ENCODE measurements at regions not wholly inside any gene's neighbourhood (a gene's known extent, or its start where the extent isn't known, plus 50 kb on each side); places are given as distances from the start of the nearest gene placed in this dataset.
"Not testable (repeated sequence)": the region's sequence is repeated elsewhere in the genome, so short reads cannot be mapped to it uniquely, and the experiment has no call there.

GRCh38 chr6:167232356-167232755, 58.8 kb upstream of the UNC93A start:
- peak overlapping the region; percentile 58 for H3K9ac ChIP-seq (ENCODE audit: low read length)
- H3K4me3 ChIP-seq (ENCODE audit: low read depth, low read length), result peak overlapping the region; percentile 70; the same call in 1 of the 2 replicates
- no peaks in the 10 kb centered on the region for H3K27me3 ChIP-seq (ENCODE audit: control insufficient read depth, insufficient read depth, low read length)
- no peaks in the 10 kb centered on the region for H3K9me3 ChIP-seq (ENCODE audit: control insufficient read depth, insufficient read depth, low read depth, low read length)
- peaks cover 55% of the 10 kb centered on the region for H3K4me1 ChIP-seq (ENCODE audit: control insufficient read depth, insufficient read depth, low read length)
- H3K36me3 ChIP-seq (ENCODE audit: control insufficient read depth, insufficient read depth, low read length), result peaks cover 63% of the 10 kb centered on the region
- H3K27ac ChIP-seq (ENCODE audit: low read depth, low read length), result peak overlapping the region; percentile 24; the same call in 1 of the 2 replicates

DNA sequence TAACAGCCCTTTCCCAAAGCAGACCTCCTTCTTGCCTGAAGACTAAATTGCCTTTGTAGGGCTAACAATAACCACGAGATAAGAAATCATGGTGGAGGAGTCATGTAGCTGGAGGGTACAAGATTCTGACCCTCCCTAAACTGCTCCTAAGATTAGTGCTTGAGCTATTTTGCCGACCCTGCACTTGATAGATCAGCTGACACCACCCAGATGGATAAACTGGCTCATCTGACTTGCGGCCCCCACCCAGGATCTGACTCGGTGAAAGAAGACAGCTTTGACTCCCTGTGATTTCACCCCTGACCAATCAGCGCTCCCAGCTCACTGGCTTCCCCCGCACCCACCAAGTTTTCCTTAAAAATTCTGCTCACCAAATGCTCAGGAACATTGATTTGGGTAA, 57.6 kb upstream of the UNC93A start:
- H3K9me3 ChIP-seq (ENCODE audit: control insufficient read depth, insufficient read depth, low read depth, low read length), result no peaks in the 10 kb centered on the region
- peaks cover 62% of the 10 kb centered on the region for H3K4me1 ChIP-seq (ENCODE audit: control insufficient read depth, insufficient read depth, low read length)
- H3K4me3 ChIP-seq (ENCODE audit: low read depth, low read length), result peak overlapping the region; percentile 70; the same call in 1 of the 2 replicates
- no peak overlapping the region; the same call in 1 of the 2 replicates for H3K27ac ChIP-seq (ENCODE audit: low read depth, low read length)
- peak overlapping the region; percentile 58 for H3K9ac ChIP-seq (ENCODE audit: low read length)
- H3K27me3 ChIP-seq (ENCODE audit: control insufficient read depth, insufficient read depth, low read length), result no peaks in the 10 kb centered on the region
- H3K36me3 ChIP-seq (ENCODE audit: control insufficient read depth, insufficient read depth, low read length), result peaks cover 74% of the 10 kb centered on the region

DNA sequence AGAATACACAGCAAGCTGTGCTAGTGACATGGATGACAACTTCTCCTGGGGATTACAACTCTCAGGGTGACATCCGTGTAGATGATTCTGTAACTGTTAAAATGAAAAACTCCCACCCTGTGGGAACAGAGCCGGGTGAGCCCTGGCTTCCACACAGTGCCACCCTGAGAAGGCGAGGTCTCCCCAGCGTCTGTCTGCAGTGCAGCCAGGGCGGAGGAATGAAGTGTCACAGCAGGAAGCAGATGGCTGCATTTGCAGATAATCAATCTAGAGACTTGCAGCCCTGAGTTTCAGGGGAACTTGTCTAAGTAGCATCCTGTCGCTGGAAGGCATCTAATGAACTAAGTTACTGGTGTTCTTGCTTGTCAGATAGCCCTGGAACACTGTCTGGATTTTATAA, 56.5 kb upstream of the UNC93A start:
- H3K27me3 ChIP-seq (ENCODE audit: control insufficient read depth, insufficient read depth, low read length); H3K9me3 ChIP-seq (ENCODE audit: control insufficient read depth, insufficient read depth, low read depth, low read length): not testable (repeated sequence)
- peak overlapping the region; percentile 59; the same call in 1 of the 2 replicates for H3K27ac ChIP-seq (ENCODE audit: low read depth, low read length)
- peaks cover 76% of the 10 kb centered on the region for H3K36me3 ChIP-seq (ENCODE audit: control insufficient read depth, insufficient read depth, low read length)
- H3K4me1 ChIP-seq (ENCODE audit: control insufficient read depth, insufficient read depth, low read length), result peaks cover 71% of the 10 kb centered on the region
- peak overlapping the region; percentile 8 for H3K9ac ChIP-seq (ENCODE audit: low read length)
- peak overlapping the region; percentile 2; the same call in 1 of the 2 replicates for H3K4me3 ChIP-seq (ENCODE audit: low read depth, low read length)

DNA sequence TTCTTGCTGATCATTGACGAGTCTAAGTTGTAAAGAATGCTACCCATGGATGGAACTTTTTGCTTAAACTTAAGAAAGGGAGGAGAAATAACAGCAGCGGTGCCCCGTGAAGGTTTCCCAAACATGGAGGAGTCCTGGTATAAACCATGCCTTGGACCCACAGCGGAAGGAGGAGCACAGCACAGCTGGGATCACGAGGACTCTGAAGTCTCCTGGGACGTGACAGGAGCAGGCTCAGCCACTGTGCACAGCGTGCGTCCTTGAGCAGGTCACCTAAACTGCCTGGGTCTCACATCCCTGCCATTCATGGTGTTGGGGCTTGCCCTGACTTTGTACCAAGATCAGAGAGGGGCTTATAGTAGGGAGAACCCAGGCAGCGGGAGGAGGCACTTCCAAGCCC, 56.1 kb upstream of the UNC93A start:
- H3K9me3 ChIP-seq (ENCODE audit: control insufficient read depth, insufficient read depth, low read depth, low read length), result no peaks in the 10 kb centered on the region
- peak overlapping the region; percentile 2; the same call in 1 of the 2 replicates for H3K4me3 ChIP-seq (ENCODE audit: low read depth, low read length)
- H3K27me3 ChIP-seq (ENCODE audit: control insufficient read depth, insufficient read depth, low read length), result no peaks in the 10 kb centered on the region
- H3K9ac ChIP-seq (ENCODE audit: low read length), result peak overlapping the region; percentile 8
- peaks cover 72% of the 10 kb centered on the region for H3K36me3 ChIP-seq (ENCODE audit: control insufficient read depth, insufficient read depth, low read length)
- peak overlapping the region; percentile 59; the same call in 1 of the 2 replicates for H3K27ac ChIP-seq (ENCODE audit: low read depth, low read length)
- peaks cover 71% of the 10 kb centered on the region for H3K4me1 ChIP-seq (ENCODE audit: control insufficient read depth, insufficient read depth, low read length)

DNA sequence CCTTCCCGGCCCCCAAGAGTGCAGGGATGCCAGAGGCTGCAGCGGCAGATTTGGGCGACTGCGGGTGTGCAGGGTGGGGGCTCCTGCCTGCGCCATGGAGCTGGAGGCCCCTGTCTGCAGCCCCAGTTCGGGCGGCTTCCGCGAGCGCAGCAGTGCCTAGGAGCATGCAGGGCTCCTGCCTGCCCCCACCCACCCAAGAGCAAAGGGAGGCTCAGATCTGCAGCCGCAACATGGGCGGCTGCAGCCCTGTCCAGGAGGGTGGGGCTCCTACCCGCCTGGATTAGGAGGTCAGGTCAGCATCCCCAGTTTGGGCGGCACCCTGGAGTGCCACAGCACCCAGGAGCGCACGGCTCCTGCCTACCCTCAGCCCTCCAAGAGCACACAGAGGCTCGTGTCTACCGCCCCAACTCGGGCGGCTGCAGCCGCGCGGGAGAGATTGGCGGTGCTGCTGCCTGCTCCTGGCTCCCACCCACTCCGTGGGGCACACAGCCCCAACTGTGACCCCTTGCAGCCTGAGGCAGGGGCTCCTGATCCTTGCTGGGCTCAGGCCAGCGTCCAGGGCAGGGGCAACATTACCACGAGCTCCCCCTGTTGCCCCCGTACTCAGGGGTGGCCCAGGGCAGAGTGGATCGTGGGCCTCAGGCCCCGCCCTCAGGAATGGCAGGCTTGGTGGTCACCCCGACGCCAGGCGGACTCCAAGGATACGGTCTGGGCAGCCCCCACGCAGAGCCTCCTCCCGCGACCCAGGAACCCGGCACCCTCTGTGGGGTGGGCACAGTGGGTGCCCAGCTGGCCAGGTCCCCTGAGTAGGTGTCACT, 55.5 kb upstream of the UNC93A start:
- peaks cover 69% of the 10 kb centered on the region for H3K36me3 ChIP-seq (ENCODE audit: control insufficient read depth, insufficient read depth, low read length)
- no peak overlapping the region for H3K4me3 ChIP-seq (ENCODE audit: low read depth, low read length)
- H3K4me1 ChIP-seq (ENCODE audit: control insufficient read depth, insufficient read depth, low read length), result peaks cover 71% of the 10 kb centered on the region
- H3K9ac ChIP-seq (ENCODE audit: low read length), result peak overlapping the region; percentile 45
- no peaks in the 10 kb centered on the region for H3K27me3 ChIP-seq (ENCODE audit: control insufficient read depth, insufficient read depth, low read length)
- no peaks in the 10 kb centered on the region for H3K9me3 ChIP-seq (ENCODE audit: control insufficient read depth, insufficient read depth, low read depth, low read length)
- H3K27ac ChIP-seq (ENCODE audit: low read depth, low read length), result peak overlapping the region; percentile 59

- H3K27ac ChIP-seq (ENCODE audit: low read depth, low read length), result peak overlapping the region; percentile 59; the same call in 1 of the 2 replicates
- H3K4me3 ChIP-seq (ENCODE audit: low read depth, low read length), result no peak overlapping the region
- H3K36me3 ChIP-seq (ENCODE audit: control insufficient read depth, insufficient read depth, low read length), result peaks cover 69% of the 10 kb centered on the region
- H3K4me1 ChIP-seq (ENCODE audit: control insufficient read depth, insufficient read depth, low read length), result peaks cover 71% of the 10 kb centered on the region
- no peaks in the 10 kb centered on the region for H3K9me3 ChIP-seq (ENCODE audit: control insufficient read depth, insufficient read depth, low read depth, low read length)
- no peaks in the 10 kb centered on the region for H3K27me3 ChIP-seq (ENCODE audit: control insufficient read depth, insufficient read depth, low read length)
- no peak overlapping the region for H3K9ac ChIP-seq (ENCODE audit: low read length)
Observed at GRCh38 chr6:167236239-167236571, 54.9 kb upstream of the UNC93A start.

GRCh38 chr6:167237438-167238145, 53.5 kb upstream of the UNC93A start:
- H3K27ac ChIP-seq (ENCODE audit: low read depth, low read length), result no peak overlapping the region
- H3K36me3 ChIP-seq (ENCODE audit: control insufficient read depth, insufficient read depth, low read length), result peaks cover 55% of the 10 kb centered on the region
- no peaks in the 10 kb centered on the region for H3K27me3 ChIP-seq (ENCODE audit: control insufficient read depth, insufficient read depth, low read length)
- H3K4me3 ChIP-seq (ENCODE audit: low read depth, low read length), result no peak overlapping the region
- H3K9ac ChIP-seq (ENCODE audit: low read length), result no peak overlapping the region
- H3K4me1 ChIP-seq (ENCODE audit: control insufficient read depth, insufficient read depth, low read length), result peaks cover 66% of the 10 kb centered on the region
- H3K9me3 ChIP-seq (ENCODE audit: control insufficient read depth, insufficient read depth, low read depth, low read length), result no peaks in the 10 kb centered on the region

DNA sequence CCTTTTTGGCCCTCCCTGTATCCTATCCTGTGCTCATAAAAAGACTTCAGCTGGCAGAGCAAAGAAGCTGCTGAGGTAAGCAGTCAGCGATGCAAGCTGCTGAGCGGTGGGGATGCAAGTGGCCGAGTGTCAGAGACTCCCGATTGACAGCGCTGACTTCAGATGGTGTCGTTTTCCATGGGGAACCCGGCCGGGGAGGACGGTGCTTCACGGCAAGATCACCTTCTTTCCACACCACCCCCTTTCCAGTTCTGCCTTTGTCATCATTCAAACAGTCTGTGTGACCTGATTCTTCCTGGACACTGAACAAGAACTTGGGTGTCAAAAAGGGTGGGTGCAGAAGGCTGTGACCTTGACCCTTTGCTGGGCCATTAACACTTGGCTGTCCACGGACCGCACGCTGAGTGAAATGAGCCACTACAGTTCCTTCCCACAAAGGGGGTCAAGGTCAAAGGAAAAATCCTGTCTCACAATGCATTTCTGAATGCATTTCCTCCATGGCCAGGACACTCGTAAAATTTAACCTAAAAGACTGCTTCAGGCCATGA, 52.9 kb upstream of the UNC93A start:
- no peak overlapping the region for H3K4me3 ChIP-seq (ENCODE audit: low read depth, low read length)
- H3K4me1 ChIP-seq (ENCODE audit: control insufficient read depth, insufficient read depth, low read length), result peaks cover 66% of the 10 kb centered on the region
- H3K9me3 ChIP-seq (ENCODE audit: control insufficient read depth, insufficient read depth, low read depth, low read length), result no peaks in the 10 kb centered on the region
- H3K9ac ChIP-seq (ENCODE audit: low read length), result no peak overlapping the region
- no peaks in the 10 kb centered on the region for H3K27me3 ChIP-seq (ENCODE audit: control insufficient read depth, insufficient read depth, low read length)
- no peak overlapping the region for H3K27ac ChIP-seq (ENCODE audit: low read depth, low read length)
- peaks cover 49% of the 10 kb centered on the region for H3K36me3 ChIP-seq (ENCODE audit: control insufficient read depth, insufficient read depth, low read length)

- Histone ChIP-seq H3K27me3 (ENCODE audit: control insufficient read depth, insufficient read depth, low read length) (no peaks in the 10 kb centered on the region), H3K9me3 (ENCODE audit: control insufficient read depth, insufficient read depth, low read depth, low read length) (no peaks in the 10 kb centered on the region), H3K36me3 (ENCODE audit: control insufficient read depth, insufficient read depth, low read length) (peaks cover 42% of the 10 kb centered on the region), H3K4me1 (ENCODE audit: control insufficient read depth, insufficient read depth, low read length) (peaks cover 65% of the 10 kb centered on the region), H3K9ac (ENCODE audit: low read length) (no peak overlapping the region), H3K27ac (ENCODE audit: low read depth, low read length) (no peak overlapping the region), H3K4me3 (ENCODE audit: low read depth, low read length) (no peak overlapping the region)
Observed at GRCh38 chr6:167238694-167239467, 52.2 kb upstream of the UNC93A start.

GRCh38 chr6:167239470-167239869, 51.6 kb upstream of the UNC93A start:
- H3K27ac ChIP-seq (ENCODE audit: low read depth, low read length); H3K4me3 ChIP-seq (ENCODE audit: low read depth, low read length); H3K27me3 ChIP-seq (ENCODE audit: control insufficient read depth, insufficient read depth, low read length); H3K9ac ChIP-seq (ENCODE audit: low read length); H3K9me3 ChIP-seq (ENCODE audit: control insufficient read depth, insufficient read depth, low read depth, low read length): not testable (repeated sequence)
- peaks cover 37% of the 10 kb centered on the region for H3K36me3 ChIP-seq (ENCODE audit: control insufficient read depth, insufficient read depth, low read length)
- peaks cover 66% of the 10 kb centered on the region for H3K4me1 ChIP-seq (ENCODE audit: control insufficient read depth, insufficient read depth, low read length)

Data from HUES6 (cell line).